HG03025 (cell line): ENCODE measurements at regions not wholly inside any gene's neighbourhood (a gene's known extent, or its start where the extent isn't known, plus 50 kb on each side); places are given as distances from the start of the nearest gene placed in this dataset.
"Not testable (repeated sequence)": the region's sequence is repeated elsewhere in the genome, so short reads cannot be mapped to it uniquely, and the experiment has no call there.

Source experiments
- ATAC-seq: cut with Tn5 transposase; IDR thresholded peaks from one replicate; pipeline ENCODE4 v1.9.1; 2021; ENCODE audit warnings: mild to moderate bottlenecking, moderate library complexity; ENCODE audit not compliant: unreplicated experiment, low FRiP score

DNA sequence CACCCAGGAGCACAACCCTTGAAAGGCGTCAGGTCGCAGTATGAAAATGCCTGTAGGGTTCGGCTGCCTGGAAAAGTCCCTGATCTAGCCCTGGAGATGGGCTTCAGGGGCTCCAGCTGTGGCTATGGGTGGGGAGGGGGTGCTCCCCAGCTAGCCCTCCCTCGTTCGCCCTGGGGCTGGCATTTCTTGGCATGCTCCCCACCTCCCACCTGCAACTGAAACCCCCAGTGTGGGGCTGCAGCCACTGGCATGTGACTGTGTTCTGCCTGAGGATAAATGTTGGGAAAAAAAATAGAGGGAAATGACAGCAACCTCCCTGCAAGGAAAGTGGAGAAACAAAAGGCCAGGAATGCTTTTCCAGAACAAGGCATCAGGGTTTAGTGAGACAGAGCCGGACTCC, 109.2 kb downstream of the COPS8 start:
- ATAC-seq = no peak

DNA sequence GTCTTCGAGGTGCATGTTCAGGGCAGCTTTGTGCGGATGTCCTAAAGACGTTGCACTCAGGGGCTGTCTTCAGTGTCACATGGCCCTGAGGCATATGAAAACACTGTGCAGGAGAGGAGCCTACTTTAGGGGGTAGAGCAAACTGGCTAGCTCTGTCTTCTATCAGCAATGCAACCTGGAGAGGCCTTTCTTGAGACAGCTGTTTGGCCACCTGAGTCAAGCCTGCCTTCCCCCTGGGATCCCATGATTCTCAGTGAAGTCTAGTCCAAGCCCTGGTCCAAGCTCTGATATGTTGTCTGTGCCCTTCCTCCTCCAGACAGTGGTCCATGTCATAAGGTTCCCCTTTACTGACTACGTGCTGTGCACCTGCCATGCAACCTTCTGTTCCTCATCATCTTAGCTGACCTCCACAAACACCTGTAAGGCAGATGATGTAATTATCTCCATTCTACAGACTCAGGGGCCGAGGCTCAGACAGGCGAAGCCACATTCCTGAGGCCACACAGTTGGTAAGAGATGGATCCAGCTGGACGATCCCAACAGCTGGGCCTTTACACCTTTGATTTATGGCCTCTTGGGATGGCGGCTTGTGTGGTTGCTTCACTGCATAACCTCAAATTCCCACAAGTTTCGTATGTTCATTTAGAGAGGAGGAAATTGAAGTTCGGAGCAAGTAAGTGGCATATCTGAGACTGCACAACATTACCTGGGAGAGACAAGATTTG, 109.9 kb downstream of the COPS8 start:
- ATAC-seq = no peak

DNA sequence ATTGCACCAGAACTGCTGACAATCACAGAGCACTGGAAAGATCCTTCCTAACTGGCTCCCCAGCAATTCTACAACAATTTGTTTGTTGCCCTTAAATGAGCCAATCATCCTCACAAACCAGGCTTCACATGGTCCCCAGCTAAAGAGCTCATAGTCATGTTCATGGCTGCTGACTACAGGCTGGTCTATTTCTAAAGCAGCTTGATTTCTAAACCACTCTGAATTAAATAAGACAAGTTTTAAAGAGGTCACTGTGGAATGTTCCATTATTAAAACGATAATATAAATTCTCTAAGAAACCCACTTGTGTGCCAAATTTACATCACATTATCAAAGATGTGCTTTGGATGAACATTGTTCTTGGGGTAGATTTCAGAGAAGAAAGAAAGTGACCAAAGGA, 110.7 kb downstream of the COPS8 start:
- no peak for ATAC-seq

DNA sequence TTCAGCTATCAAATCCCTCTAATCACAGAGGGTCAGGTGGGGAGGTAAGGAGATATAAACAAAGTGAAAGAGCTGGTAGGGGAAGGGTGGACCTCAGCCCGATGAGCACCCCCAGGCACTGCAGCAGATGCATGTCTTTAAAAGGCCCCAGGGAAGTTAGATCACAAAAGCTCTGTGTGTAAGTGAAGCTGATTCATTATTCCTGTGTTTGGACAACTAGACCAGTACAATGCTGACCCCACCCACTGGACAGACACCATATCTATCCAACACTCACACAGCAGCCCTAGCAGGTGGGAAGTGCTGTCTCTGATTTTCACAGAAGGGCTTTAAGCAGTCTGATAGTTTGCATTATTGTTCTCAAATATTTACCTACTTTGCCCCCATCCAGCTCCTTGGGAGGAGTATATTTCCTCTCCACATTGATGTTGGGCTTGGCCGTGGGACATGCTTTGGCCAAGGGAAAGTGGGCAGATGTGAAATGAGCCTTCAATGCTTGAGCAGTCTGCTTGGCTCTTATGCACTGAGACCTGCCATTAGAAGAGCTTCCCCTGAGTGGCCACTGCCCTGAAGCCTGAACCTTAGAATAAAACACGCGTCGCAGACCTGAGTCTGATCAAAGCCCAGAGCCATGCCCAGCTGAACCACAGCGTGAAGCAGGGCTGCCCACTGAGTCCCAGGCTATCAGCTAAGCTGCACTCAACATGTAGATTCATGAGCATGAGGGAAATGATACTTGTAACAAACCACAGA, 111.4 kb downstream of the COPS8 start:
- ATAC-seq = no peak

DNA sequence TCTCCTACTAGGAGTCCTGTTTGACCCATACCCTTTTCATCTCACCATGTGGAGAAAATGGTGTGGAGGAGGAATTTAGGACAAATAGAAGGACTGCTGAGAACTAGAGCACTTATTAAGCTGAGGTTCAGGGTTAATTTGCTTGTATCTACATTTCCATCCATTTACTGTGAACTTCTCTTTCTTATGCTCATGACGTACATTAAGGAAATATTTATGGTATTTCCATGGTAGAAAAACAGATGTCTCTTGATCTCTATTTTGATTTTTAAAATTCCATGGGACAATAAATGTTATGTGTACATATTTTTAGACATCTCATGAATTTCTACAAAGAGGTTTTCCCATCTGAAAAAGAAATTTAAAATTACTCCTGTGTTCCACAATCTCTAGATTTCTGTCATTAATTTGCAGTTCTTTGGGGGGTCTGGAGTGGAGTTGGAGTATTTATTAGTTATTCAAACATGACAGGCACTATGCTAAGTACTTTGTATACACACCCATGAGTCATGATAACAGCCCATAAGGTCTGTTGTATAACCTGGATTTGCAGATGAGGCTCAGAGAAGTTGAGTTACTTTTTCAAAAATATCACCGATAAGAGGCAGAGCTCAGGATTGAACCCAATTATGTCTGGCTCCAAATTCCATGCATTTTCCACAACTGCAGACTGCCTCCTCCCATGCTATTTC, 112.6 kb downstream of the COPS8 start:
- ATAC-seq = no peak

DNA sequence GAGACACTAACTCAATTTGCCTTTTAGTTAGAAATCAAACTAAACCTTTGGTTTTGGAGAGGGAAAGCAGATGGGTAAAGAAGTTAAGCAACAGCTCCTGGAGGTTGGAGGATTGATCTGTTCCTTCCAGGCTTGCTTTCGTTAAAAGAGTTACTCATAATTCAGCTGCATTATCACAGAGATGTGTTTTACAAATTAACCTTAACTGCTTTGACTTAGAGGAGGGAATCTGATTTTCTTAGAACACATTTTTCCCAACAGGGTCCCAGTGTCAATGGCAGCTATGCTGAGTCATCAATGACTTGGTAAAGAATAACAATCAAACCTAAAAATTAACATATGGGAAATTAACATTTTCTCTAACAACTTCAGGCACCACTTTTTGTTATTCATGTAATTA, 113.4 kb downstream of the COPS8 start:
- no peak for ATAC-seq

DNA sequence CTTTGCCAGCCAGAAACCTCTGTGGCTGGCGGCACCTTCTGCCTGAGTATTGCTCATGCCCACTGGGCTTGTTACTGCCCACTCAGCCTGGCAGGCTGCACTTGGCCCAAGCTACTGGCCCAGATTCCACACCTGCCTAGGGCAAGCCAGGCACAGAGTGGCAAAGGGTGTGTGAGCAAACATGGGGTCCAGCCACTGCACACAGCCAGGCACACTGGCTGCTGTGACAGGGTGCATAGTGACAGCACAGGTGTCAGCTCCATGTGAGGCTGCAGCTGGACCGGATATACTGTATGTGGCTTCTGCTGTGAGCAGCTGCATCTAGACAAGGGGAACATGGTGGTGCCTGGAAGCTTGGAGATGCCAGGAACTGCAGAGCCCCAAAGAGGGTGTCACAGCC, 113.9 kb downstream of the COPS8 start:
- no peak for ATAC-seq

DNA sequence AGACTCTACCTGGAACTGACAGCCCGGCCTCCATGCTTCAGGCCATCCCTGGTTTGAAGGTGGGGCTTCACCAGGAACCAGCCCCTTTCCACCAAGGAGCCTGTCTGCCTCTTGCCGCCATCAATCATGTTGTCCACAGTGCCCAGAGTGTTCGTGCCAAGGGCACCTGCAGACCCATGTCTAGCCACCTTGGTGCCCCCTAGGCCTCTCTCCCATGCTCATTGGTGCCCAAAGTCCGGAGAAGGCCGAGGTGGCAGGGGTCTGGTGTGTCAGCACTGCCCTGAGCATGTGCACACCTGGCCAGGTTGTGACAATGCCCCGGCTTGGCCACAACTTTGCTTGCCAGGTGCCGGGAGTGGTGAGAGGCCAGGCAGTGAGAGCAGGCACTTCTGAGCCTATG, 114.8 kb downstream of the COPS8 start:
- no peak for ATAC-seq

DNA sequence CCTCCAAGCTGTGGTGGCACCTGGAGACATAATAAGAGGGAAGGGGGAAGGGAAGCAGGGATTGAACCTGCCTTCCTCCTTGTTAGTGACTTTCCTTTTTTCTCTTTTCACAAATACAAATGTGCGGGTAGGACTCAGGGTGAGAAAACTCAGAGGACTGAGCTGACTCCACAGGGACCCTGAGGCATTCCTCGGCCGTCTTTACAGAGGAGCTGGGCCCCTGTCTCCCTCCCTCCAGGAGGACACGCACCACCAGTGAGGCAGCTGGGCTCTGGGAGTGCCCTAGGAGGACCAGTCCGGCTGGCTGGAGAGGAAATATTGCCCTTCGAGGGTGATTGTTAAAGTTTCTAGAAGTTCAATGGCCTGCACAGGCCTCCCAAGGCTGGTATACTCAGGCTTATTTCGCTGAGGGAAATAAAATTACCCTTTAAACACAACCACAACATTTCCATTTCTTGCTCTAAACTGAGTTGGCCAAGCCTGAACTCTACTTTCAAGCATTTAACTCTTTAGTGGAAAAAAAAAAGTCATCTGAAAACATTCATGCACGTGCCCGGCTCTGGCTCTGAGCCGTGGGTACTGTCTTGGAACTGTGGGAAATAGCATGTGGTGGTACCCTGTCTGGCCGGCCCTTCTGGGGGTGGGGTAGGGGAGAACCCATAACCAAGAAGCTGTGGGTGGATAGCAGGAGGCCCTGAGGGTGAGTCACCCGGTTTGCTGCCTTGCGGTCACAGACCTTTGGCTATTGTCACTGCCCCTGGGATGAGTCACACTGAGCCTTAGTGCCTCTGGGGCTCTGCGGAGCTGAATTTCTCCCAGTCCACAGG, 116.0 kb downstream of the COPS8 start:
- peak; percentile 81 for ATAC-seq

DNA sequence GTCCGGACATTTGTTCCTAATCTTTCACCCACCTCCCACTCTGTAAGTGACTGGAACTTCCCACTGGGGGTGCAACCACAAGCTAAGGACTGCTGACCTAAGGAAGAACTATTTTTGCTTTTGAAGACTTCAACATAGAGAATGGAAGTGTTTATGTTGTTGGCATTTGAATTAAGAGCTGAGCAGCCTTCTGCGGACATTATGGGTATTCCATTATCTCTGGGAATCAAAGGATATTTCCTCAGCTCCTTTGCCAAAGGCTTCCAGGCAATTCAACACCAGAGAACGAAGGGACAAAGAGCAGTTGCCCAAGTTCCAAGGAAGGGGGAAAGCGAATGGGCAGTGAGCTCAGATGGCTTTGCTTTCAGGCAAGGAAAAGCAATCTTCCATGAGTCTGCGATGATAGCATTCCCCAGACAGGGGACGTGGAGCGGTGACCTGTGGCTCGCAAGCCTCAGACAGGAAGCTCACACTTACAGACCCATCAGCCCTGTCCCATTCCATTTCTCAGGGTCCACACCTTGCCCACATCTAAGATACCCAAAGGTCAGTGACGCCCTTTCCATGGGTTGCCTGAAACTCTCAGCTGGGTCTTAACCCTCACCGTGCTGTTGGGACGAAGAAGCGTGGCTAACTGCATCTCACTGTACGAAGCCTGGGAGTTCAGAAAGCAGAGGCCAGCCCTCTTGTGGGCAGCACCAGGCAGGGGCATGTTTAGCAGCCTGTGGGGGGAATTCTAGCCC, 116.8 kb downstream of the COPS8 start:
- no peak for ATAC-seq

DNA sequence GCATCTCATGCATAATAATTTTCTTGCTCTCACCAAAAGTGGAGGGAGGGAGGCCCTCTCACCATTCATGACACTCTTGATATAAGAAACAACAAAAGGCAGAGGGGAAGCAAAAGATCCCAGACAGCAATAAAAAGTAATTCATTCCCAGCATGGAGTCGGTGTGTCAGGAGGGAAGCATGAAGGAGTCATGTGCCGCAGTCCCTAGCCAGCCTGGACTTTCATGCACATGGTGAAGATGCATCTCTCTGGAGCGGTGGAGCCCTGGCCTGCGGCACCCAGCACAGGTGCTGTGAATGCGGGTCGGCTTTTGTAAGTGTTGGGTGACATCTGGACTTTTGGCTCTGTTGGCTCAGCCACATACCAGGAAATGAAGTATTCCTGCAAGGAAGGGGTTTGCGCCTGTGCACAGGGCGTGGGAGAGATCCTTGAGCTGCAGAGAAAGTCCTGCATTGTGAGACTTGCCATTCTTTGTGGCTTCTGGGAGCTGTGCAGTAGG, 119.4 kb downstream of the COPS8 start:
- no peak for ATAC-seq

DNA sequence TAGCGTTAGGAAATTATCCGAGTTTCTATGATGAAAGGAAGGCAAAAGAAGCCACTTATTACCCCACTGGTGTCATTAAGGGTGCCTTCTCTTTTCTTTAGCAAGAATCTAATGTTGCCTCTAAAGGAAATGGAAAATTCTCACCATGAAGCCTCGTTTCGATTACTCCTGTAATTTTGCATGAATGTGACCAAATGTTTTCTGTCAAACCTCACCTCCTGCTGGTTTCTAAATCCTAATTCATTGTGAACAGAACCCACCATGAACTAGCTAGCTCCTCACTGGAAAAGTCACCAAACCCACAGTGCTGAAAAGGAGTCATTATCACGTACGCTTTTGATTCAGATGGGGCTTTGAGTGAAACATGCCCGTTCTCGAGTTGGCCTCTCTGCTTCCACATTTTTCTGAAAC, 119.9 kb downstream of the COPS8 start:
- no peak for ATAC-seq

DNA sequence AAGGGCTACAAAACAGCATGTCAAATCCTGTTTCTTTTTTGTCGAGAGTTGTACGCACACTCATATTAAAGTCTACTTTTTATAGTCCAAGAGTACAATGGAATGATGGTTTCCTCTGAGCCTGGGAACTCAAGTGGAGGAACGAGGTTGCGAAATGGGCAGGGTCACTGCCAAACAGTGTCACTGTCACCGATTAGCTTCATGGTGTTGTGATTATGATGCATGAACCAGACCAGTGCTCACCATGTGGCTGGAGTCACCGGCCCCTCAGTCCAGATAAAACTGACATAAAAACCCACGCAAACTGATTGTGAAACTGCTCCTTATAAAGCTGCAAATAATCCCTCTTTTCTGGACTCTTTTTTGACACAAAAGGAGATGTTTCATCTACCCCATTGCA, 122.0 kb downstream of the COPS8 start:
- no peak for ATAC-seq

DNA sequence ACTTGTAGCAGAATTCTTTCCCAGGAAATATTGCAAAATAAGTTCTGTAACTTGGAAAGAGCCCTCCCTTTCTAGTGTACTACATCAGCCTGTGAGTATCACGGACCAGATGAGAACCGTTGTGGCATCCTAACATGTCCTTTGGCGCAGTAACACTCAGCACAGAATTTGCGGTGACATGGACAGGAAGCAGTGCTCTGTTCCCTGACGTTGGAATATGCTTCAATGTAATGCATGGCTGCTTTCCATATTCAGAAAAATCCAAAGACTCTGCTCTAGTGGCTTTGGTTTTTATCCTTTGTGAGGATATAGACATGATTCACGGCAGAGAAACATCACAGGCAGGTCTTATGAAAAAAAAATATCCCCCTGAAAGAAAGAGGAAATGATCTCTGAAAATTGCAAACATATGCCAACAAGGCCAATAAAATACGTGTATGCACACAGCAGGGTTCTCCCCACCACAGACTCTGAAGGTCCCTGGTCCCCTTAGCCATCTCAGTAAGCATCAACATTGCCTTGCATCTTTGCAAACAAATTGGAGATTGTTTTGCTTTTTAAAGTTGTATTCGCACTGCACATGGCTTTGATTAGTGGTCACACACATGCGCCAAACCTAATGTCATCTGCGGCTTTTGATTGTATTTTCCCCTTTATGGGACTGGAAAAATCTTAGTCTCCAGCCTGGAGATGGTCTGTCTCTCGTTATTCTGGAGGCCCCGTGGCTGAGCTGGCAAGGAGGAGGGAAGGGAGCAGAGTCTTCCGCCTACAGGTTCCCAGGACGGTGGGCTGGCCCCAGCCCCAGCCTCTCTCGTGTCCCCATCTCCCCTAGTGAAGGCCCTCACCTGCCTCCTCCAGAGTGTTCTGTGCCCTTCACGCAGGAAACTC, 122.9 kb downstream of the COPS8 start:
- ATAC-seq = no peak

DNA sequence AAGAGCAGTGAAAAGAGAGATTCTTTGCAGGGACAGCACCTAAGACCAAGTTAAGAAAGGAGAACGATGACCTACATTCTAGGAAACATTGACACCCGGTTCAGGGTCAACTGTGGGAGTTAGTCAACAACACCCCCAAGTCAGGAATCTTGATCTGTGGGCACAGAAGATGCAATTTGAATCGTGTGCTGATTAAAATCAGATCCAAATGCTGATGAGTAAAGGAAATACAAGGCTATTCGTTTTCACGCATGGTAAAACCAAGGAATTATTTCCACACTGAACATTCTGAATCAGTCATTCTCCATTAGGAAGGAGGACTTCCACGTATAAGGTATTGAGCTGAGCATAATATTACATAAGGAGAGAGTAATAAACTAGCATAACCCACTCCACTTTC, 124.2 kb downstream of the COPS8 start:
- ATAC-seq = no peak

DNA sequence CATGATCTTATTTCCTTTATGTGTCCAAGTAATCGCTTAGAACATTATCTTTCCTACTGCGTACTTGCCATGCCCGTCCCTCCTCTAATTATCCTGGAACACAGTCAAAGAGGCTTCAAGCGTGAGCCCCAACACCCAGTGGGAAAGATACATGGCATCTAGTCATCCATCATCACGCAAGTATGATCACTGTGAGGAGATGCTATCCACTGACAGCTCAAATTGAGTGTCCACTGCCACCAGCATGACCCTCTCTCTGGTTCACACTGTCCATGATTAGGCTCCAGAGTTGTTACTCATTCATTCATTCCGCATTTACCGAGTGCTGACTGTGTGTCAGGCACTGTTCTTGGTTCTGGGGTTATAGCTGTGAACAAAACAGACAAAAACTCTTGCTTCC, 124.6 kb downstream of the COPS8 start:
- no peak for ATAC-seq

DNA sequence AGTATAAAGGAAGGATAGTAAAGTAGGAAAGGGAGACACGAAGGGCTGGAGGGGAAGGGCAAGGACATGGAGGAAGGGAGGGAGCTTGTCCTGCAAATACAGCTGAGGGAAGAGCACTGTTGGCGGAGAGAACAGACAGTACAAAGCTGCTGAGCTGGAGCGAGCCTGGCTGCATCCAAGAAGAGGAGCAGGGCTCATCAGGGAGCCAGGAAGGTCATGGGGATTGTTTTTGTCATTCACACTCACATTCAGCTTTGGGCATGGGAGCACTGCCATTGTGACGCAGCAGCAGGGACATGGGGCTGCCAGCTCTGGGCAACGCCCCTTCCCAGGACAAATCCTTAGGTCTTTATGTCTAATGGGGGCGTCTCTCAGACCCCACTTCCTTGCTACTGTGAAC, 125.1 kb downstream of the COPS8 start:
- ATAC-seq = no peak

DNA sequence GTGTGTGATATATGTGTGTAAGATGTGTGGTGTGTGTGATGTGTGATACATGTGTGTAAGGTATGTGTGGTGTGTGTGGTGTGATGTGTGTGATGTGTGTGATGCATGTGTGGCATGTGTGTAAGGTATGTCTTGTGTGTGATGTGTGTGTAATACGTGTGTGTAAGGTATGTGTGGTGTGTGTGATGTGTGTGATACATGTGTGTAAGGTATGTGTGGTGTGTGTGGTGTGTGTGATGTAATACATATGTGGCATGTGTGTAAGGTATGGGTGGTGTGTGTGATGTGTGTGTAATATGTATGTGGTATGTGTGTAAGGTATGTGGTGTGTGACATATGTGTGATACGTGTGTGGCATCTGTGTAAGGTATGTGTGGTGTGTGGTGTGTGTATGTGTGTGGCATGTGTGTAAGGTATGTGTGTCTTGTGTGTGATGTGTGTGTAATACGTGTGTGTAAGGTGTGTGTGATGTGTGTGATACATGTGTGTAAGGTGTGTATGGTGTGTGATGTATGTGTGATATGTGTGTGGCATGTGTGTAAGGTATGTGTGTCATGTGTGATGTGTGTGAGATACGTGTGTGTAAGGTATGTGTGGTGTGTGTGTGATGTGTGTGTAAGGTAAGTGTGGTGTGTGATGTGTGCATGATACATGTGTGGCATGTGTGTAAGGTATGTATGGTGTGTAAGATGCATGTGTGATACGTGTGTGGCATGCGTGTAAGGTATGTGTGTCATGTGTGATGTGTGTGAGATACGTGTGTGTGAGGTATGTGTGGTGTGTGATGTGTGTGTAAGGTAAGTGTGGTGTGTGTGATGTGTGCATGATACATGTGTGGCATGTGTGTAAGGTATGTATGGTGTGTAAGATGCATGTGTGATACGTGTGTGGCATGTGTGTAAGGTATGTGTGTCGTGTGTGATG, 126.9 kb downstream of the COPS8 start:
- ATAC-seq = not testable (repeated sequence)
